SU-DHL-6 (cell line): ENCODE measurements at regions not wholly inside any gene's neighbourhood (a gene's known extent, or its start where the extent isn't known, plus 50 kb on each side); places are given as distances from the start of the nearest gene placed in this dataset.

Source experiments
- EZH2phosphoT487 ChIP-seq: fragments of 200-600 bp; sonication (generic), shearing (Covaris generic); conservative IDR thresholded peaks from 2 replicates; pipeline ENCODE4 v1.6.1; 2018; ENCODE audit warnings: mild to moderate bottlenecking, antibody characterized with exemption, low read length, moderate library complexity, mixed read lengths
- TF ChIP-seq, protein P1 (sequence below): fragments of 200-600 bp; sonication (generic); IDR thresholded peaks from one replicate; pipeline ENCODE4 v1.5.1; 2017; ENCODE audit warnings: antibody characterized with exemption, mild to moderate bottlenecking, low read length, moderate library complexity; ENCODE audit not compliant: insufficient read depth, poor library complexity, severe bottlenecking

DNA sequence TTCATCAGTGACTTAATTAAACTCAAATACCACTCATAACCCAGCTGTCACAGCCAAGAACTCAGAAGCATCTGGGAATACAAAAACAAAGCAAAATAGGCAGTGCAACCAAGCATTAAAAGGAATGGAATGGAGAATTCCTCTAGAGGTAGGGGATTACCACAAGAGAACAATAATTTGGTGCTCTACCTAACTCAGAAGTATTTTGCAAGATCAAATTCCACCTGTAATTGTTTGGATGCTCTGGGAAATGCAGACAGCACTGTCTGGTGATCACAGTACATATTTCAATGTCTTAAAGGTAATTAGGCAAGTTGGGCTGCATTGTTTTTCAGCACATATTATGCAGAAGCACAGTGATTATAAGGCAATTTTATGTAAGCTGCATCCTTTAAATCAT, 547.5 kb downstream of the TRAM1L1 start:
- TF ChIP-seq EZH2phosphoT487: no peak
- TF ChIP-seq, protein P1, sequence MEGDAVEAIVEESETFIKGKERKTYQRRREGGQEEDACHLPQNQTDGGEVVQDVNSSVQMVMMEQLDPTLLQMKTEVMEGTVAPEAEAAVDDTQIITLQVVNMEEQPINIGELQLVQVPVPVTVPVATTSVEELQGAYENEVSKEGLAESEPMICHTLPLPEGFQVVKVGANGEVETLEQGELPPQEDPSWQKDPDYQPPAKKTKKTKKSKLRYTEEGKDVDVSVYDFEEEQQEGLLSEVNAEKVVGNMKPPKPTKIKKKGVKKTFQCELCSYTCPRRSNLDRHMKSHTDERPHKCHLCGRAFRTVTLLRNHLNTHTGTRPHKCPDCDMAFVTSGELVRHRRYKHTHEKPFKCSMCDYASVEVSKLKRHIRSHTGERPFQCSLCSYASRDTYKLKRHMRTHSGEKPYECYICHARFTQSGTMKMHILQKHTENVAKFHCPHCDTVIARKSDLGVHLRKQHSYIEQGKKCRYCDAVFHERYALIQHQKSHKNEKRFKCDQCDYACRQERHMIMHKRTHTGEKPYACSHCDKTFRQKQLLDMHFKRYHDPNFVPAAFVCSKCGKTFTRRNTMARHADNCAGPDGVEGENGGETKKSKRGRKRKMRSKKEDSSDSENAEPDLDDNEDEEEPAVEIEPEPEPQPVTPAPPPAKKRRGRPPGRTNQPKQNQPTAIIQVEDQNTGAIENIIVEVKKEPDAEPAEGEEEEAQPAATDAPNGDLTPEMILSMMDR: no peak
